ENCODE measurements at regions not wholly inside any gene's neighbourhood (a gene's known extent, or its start where the extent isn't known, plus 50 kb on each side); places are given as distances from the start of the nearest gene placed in this dataset.

- H3K36me3 ChIP-seq (ENCODE audit: control insufficient read depth, insufficient read depth, low read length): no peaks in the 10 kb centered on the region
- H3K9me3 ChIP-seq (replicated peaks; ENCODE audit: control insufficient read depth, insufficient read depth, low read depth, low read length): no peaks in the 10 kb centered on the region
- no peaks in the 10 kb centered on the region for H3K27me3 ChIP-seq (ENCODE audit: control insufficient read depth in 2 of 2, insufficient read depth in 2 of 2, low read length in 2 of 2)
- ChIA-PET CTCF (ENCODE audit: low intra/inter-chr PET ratio) (no interaction called here), POLR2A (no interaction called here)
- BruUV-seq (replicated peaks): no TSS peak
- DNase-seq (ENCODE audit: extremely low read depth in 1 of 4, low spot score in 3 of 4): no peak
- H3K4me1 ChIP-seq (replicated peaks in 1 of 2; ENCODE audit: control insufficient read depth in 2 of 2, insufficient read depth in 2 of 2, low read length in 2 of 2): no peaks in the 10 kb centered on the region
- intact Hi-C loops (cut with micrococcal nuclease) (no loop called here), in situ Hi-C loops (cut with MboI) (no loop called here)
- H2AFZ ChIP-seq (ENCODE audit: low read depth, low read length): no peak overlapping the region
- H3K4me3 ChIP-seq: no peak overlapping the region
- H3K27ac ChIP-seq (ENCODE audit: extremely low read depth, low read depth, low read length): no peak overlapping the region
- no peaks in the 10 kb centered on the region for H4K20me1 ChIP-seq (replicated peaks; ENCODE audit: control insufficient read depth, insufficient read depth, low read length)
- H3K4me2 ChIP-seq (ENCODE audit: insufficient read depth, low read length): no peak overlapping the region
- no peak for TF ChIP-seq ZFPM2 (CRISPR knock-in tag; IDR thresholded peaks at IDR 0.05)
- TF ChIP-seq CTCFL (IDR thresholded peaks at IDR 0.05; ENCODE audit: borderline replicate concordance, insufficient read depth, low read depth, low read length, poor library complexity, severe bottlenecking): no peak
- TF ChIP-seq POLR3G (IDR thresholded peaks at IDR 0.05; ENCODE audit: extremely low read depth, insufficient read length, insufficient replicate concordance): no peak
- no peak for TF ChIP-seq ZBTB49 (CRISPR knock-in tag; IDR thresholded peaks at IDR 0.05; ENCODE audit: borderline replicate concordance)
- TF ChIP-seq PYGO2 (tag; IDR thresholded peaks at IDR 0.05): no peak
- TF ChIP-seq RBFOX2 (IDR thresholded peaks at IDR 0.05; ENCODE audit: low read depth, low read length): no peak
- no peak for ATAC-seq
- H3K9ac ChIP-seq (ENCODE audit: insufficient read depth in 1 of 2, low read depth in 2 of 2, low read length in 2 of 2): no peak overlapping the region
- H3K79me2 ChIP-seq (ENCODE audit: control insufficient read depth, insufficient read depth, low read length): no peaks in the 10 kb centered on the region
- H3K9me1 ChIP-seq (ENCODE audit: control insufficient read depth, insufficient read depth, low read length): no peaks in the 10 kb centered on the region
- FAIRE-seq: no peak
Measured at GRCh38 chr2:14257801-14258507, 374.6 kb upstream of the LRATD1 start.
